ENCODE measurements at regions not wholly inside any gene's neighbourhood (a gene's known extent, or its start where the extent isn't known, plus 50 kb on each side); places are given as distances from the start of the nearest gene placed in this dataset.
"Not testable (repeated sequence)": the region's sequence is repeated elsewhere in the genome, so short reads cannot be mapped to it uniquely, and the experiment has no call there.

DNA sequence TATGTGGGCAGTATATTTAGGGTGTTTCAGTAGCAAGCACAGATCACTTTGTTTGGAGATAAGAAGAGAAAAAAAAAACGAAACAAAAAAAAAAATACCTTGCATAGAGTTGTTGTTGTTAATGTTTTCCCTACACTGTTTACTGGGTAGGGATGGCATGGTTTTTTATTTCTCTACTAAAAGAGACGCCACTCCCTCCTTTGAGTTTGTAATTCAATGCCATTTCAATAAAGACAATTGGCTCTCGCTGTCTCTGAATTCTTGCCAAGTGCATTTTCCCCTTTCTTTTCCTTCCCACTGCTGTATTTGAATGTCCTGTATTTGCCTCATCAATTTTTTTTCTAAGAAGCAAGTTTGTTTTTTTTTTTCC, 213.9 kb upstream of the UBASH3B start:
- DNase-seq (ENCODE audit: low spot score): no peak

DNA sequence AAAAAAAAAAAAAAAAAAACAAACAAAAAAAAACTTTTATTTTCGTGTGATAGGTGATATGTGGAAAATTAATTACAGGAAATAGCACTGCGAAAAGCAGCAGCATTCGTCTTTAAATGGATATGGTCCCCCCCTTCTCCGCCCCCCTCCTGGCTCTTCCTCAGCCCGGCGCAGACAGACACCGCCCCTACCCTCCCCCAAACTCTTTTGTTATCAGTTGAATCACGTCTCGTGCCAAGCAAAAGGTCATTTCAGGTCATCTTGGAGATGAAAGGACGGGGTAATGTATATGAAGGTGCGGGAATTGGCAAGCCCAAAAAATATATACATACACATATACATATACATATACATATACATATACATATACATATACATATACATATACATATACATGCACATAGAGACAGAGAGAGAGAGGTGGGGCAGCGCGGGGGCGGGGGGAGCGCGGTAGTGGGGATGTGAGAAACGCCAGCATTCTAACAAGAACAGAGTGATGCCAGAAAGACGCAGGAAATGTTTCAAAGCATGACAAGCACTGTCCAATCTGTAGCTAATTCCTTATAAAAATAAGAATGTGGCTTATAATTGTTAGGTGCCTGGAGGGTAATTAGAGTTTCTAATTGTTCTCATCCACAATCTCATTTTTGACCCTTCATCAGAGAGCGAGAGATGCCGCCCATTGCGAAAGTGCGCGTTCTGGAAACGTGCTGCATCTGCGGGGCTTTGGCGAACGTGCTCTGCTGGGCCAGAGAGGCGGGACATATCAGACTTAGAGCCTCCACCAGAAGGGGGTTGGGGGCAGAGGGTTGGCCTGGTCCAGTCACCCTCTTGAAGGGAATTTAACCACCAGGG, 214.5 kb upstream of the UBASH3B start:
- peak; percentile 31 for DNase-seq (ENCODE audit: low spot score)

DNA sequence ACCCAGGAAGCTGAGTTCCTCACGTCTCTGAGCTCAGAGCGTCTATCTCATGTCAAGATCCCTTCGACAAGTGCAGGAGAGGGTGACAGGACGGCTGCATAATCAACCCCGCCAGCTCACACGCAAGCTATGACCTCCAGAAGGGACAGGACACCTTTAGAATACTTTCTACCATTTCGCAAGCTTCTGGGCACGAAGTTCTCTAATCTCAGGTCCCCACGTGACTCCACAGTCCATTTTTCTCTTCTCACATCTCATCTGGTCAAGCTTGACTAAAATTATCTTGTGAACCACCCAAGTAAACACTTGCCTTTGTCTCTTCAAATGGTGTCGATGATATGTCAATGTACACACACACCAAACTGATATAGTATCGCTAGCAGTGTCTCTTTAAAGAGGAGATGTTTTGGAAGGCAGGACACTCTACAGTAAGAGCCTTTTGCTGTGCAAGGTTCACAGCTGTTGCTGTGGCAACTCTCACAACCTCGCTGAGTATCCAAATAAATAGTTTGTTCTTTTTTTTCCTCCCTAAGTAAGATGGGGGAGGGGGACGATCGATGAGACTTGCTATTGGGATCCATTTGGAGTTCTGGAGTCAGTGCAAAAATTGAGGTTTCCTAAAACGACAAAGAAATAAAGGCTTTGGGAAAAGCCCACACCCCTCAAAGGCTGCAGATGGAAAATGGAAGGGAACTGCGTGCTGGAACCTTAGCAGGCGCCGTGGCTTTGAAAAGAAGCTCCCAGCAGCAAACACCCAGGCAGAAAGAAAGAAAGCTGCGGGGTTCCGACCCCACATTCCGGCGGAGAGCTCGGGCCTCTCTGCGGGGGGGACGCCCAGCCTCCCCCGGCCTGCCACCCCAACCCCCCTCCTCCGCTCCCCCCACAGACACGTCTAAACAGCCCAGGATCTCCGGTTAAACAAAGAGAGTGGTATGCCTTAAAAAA, 215.4 kb upstream of the UBASH3B start:
- peak; percentile 62 for DNase-seq (ENCODE audit: low spot score)

DNA sequence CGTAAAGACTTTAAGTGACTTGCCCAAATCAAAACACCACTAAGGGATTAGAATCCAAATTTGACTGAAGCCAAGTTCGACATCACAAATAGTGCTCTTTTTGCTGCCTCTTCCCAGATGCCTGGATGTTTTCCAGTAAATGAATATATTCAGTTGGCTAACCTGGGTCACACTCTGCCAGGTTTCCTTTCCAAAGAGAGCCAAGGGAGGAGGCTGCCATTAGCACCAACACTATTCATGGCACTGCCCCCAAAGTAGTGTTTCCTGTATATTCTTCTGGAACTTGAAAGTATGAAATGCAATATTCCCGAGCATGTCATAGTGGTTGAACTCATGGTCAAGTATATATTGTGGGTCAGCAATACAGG, 219.3 kb upstream of the UBASH3B start:
- no peak for DNase-seq (ENCODE audit: low spot score)

DNA sequence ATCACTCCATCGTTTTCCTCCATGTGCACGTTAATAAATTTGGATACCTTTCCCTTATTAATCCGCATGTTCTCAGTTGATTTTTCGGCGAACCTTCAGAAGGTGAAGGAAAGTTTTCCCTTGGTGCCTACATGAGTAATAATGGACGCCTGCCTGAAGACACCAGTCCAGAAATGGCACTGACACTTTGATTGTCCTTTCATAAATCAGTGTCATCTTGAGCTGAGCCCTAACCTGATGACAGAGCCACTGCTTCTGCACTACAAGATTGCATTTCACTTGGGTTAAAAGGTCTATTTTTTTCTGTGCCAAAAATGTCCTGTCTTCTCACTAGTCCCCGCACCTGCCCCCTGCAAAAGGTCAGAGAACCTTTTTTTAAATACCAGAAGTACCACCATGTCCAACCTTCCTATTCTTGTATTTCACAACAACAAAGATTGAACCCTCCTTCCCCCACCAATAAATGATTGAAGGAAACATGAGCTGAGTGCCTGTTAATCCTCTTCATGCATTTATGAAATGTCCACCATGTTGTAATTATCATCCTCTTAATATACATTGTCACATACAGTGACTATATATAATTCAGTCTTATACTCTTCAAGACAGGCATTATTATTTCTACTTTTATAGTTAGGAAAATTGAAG, 219.9 kb upstream of the UBASH3B start:
- DNase-seq (ENCODE audit: low spot score): no peak

DNA sequence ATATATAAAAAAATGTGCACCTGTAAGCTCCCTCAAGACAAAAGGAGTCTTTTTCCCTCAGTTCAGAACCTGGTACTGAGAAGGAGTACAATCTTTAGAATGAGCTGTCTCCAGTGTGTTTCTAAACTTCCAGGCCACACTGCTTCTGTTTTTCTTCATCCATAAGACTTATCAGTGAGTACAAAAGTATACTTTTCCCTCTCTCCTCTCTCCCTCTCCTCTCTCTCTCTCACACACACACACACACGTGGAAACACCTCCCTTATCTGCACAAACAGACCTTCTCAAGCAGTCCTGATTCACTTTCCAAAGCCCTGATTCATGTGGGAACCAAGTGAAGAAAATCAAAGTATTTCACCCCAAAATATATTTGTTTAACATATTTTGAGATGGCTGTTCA, 220.7 kb upstream of the UBASH3B start:
- no peak for DNase-seq (ENCODE audit: low spot score)

DNA sequence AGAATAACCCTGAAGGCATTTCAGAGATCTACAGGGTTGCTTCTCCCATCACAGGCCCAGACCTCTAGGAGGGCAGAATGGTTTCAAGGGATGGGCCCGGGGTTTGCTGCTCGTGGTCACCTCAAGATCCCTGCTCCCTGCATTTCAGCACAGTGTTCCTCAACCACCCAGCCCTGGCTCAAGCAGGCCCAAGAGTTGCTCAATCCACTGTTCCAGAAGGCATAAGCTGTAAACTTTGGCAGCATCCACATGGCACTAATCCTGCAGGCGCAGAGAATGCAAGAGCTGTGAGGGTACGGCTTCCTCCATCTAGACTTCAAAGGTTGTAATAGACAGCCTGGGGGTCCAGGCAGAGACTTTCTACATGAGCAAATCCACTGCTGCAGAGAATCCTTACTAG, 225.0 kb upstream of the UBASH3B start:
- no peak for DNase-seq (ENCODE audit: low spot score)

DNA sequence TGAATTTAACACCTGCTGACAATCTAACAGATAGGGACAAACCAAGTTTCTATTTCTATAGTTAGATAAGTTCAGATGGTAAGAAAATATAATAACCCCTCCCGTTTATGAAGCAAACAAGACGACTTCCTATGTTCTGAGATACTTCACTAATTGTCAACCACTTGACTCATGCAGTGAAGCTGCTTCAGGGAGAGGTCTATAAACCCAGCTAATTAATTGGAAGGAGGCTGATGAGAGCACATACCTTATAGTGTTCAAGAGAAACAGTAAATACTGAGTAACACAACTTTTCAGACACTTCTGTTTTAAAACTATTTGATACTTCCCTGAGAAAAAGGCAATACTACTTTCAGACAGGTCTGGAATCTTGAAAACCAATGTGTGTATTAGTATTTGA, 229.4 kb upstream of the UBASH3B start:
- DNase-seq (ENCODE audit: low spot score): no peak

DNA sequence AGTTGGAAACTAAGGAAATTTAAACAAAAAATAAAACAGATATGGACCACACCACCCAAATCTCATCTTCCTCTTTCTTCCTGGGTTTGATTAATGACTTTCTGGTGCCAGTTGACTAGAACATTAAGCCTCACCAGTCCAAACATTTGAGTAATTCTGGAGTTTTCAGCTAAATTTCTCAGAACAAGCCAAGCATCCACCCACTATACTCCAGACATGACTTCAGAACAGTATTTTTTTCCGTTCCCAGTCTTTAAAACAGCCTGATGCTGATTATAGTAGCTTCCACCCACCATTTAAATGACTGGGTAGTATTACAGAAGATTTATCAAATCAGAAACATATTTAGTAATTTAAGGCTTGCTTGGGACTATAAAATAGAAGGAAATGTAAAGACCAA, 230.9 kb upstream of the UBASH3B start:
- DNase-seq (ENCODE audit: low spot score): no peak

DNA sequence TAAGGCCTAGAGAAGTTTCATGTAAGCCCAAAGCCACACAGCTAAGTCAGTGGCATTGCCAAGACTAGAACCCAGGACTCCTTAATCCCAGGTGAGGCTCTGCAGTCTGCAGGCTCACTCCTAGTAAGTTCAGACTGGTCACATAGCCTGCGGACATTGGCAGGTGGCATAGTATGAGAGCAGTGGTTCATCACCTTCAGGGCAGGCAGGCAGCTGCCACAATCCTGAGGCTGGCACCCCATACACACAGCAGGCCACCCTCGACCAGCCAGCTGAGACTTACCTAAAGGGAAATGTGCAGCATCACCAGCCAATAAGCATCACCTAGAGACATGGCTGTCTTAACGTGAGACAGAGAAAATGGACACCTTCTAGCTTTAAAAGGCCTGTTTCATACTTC, 231.6 kb upstream of the UBASH3B start:
- DNase-seq (ENCODE audit: low spot score): no peak

DNA sequence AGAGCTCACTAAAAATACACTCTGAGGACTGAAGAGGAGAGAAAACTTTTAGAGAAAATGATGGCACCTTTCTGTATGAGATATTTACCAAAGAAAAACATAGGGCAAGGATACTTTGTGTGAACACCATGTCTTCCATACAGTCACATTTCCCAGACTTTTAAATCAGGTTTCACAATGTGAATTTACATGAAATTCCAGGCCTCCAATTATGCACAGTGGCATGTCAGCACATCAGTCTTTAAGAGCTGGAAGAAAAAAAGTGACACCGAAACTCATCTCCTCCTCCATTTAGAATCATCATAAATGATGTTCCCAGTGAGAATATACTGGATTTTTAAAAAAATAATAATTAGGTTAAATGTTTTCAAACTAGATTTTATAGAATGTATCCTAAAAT, 232.2 kb upstream of the UBASH3B start:
- no peak for DNase-seq (ENCODE audit: low spot score)

DNA sequence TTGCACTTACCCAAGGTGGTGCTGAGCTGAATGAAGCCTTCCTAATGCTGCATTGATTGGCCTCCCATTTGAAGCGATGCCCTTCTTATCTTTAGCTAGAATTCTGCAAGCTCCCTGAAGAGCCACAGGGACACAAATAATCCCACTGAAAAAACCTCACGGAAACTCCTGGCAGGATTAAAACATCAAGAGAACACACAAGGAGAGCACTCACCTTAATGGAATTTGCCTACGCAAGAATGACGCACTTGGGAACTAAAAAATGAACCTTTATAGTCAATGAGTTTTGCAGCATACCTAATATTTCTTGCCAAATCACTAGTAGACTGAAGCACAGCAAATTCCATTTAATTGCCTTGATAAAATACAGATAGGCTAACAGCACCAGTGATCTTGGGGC, 232.8 kb upstream of the UBASH3B start:
- no peak for DNase-seq (ENCODE audit: low spot score)

DNA sequence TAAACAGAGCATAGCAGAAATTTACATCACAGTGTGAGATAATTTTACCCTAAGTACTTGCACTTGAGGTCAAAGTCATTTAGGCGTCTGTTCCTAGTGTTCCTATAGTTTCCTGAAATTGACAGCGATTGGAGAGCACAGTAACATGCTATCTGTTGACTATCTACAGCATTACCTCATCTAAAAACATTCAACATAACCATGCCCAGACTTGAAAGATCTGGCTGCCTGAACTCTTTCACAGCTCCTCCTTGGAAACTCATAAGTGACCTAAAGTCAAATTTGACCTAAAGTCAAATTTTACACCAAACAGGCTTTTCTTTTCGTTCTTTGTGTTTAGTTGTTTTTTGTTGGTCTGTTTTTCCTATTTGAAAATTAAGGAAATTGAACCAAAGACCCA, 233.8 kb upstream of the UBASH3B start:
- DNase-seq (ENCODE audit: low spot score): no peak

DNA sequence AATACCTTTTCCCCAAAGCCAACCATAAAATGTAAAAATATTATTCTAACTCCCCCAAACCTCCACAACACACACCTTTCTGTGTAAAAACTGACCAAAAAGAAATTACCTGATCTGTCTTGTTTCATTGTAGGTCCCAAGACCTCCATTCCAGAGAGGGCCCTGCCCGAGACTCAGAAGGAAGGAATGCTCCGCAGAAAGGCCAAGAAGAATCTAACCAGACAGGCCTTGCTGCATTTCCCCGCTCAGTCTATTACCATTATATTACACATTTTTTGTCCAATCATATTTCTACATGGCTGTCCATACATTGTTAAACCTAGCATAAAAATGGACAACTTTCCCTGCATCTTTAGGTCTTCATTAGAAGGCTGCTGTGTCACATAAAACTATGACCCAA, 237.5 kb upstream of the UBASH3B start:
- DNase-seq (ENCODE audit: low spot score): no peak

DNA sequence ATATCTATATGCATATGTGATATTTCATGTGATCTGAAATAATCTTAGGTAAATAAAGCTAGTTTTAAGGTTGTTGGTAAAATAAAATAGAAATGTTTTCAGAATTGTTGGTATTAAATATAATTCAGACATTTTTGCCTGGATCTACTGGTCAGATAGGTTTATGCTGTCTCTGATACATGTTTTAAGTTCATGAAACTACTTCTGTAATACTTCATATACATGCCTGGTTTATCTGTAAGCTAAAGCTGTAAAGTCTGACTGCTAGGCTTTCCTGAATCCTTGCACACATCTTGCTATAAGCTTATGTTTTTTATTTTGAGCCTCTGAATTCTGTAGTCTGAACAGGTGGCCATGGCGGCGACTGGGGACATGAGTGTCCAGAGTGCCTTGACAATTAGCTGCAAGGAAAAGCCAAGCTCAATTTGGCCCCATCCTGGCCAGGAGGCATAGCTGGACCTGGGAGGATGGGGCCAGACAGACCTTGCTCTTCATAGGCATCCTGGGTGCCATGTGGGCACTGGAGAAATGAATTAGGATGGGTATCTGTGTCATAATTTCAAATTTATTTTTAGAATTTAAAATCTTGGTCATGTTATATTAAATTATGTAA, 241.0 kb upstream of the UBASH3B start:
- DNase-seq (ENCODE audit: low spot score): no peak

DNA sequence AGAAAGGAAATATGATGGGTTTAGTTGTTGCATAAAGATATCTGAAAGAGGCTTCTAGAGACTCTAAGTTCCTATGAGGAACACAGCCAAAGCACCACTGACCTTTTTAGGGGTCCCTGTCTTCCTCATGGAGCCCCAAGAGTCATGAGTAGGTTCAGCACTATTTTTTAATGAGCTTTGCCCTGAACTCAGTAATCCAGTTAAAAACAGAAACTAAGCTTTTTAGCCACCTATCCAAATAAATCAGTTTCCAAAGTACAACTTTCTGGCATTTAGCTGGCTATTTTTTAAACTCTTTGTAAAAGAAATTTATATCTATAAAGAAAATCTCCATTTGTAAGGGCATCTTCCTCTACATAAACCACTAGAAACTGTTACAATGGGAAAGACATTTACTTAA, 241.8 kb upstream of the UBASH3B start:
- DNase-seq (ENCODE audit: low spot score): no peak

DNA sequence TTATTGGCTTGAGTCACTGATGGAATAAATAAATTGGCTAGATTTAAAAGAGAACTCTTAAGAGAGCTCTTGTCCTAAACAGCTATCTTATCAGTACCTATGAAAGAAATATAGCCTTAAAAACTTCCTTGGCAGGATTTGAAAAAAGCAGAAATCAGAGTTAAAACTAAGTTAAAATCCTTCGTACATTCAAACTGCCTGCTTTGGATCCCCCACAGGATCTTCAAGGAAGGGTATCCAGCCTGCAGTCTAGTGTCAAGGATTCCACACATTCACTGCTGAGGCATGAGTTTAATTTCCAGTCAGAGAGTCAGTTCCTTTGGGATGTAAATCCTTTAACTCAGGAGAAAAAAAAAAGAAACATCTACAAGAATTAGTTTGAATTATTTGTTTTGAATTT, 242.9 kb upstream of the UBASH3B start:
- no peak for DNase-seq (ENCODE audit: low spot score)

DNA sequence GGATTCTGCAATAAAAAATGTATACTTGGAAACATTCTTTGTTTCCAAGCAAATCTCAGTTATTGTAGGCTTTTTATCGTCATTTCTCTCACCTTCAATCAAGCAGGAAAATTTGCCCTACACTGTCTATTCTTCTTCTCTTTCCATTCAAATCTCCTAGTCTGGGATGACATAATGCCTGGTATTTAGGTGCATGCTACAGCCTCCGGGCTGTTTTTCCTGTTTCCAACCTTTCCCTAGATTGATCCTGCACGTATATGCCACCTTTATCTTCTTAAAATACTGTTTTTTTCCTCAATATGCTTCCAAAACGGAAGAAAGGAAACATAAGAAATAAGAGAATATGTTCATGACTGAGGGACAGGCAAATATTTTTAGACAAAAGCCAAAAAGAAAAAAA, 249.1 kb upstream of the UBASH3B start:
- DNase-seq (ENCODE audit: low spot score): no peak

DNA sequence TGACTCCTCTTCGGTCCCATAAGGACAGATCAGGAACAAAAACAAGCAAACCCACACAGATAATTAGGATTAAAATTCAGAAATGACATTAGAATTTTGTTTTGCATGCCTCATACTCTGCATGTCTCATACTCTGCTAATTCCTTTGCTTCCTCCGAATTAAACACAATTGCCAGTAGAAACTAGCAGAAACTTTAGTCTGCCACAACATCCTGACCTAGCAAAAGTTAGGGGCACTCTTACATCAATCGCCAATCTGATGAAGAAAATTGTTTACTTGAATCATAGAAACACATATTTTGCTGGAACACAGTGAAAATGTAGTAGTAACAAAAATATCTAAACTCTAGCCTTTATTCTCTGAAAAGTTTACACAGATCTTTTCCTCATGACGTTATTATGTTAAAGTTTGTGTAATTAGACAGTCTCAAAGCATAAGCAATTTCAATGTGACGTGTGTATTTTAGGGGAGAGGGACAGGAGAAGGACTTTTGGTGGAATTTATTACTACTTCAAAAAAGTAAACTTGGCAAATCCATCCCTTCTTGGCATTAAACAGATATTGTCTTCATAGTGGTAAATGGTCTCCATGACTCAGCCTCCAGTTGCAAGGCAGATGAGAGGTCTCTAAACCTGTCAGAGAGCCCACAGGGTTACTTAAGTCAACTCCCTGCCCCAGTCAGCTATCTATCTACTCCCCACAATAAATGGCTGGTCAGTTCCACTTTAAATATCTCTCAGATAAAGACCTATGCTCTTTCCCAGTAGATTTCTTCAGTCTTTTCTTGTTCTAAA, 249.8 kb upstream of the UBASH3B start:
- no peak for DNase-seq (ENCODE audit: low spot score)

DNA sequence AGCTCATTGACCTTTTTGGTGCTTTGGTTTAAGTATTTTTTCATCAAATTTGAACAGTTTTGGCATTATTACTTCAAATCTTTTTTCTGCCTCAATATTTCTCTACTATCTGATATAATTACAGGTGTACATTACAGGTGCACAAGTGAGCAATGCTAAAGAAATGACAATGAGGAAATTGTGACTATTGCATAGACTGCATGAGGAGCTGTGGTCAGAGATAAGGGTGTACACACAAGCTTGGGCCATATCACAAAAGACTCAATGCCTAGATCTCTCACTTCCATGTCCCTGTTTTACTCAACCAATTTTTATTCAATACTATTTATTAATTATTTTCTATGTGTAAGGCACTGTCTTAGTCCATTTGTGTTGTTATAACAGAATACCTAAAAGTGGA, 251.0 kb upstream of the UBASH3B start:
- DNase-seq (ENCODE audit: low spot score): no peak

DNA sequence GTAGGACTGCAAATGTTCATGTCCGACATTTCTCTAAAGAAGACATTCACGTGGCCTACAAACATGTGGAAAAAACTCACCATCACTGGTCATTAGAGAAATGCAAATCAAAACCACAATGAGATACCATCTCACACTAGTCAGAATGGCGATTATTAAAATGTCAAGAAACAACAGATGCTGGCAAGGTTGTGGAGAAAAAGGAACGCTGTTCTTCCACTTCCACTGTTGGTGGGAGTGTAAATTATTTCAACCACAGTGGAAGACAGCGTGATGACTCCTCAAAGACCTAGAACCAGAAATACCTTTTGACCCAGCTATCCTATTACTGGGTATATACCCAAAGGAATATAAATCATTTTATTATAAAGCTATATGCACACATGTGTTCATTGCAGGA, 253.9 kb upstream of the UBASH3B start:
- not testable (repeated sequence) for DNase-seq (ENCODE audit: low spot score)

DNA sequence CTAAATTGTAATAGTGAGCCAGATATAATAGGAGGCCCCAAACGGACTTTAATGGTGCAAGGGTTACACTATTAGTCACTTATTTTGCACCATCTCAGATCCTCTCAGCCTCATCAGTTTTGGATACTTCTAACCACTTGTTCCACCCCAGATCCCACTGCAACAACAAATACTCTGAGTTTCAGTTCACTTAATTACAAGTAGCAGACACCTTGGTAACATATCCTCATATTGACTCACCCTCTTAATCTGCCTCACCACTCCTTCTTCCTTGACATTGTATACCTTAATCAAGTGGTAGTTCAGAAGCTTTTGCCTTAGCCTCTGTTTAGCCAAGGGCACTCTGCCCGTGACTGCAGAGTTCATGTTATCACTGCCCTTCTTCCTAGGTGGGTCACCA, 256.1 kb upstream of the UBASH3B start:
- no peak for DNase-seq (ENCODE audit: low spot score)
